Astrocyte of the cerebellum (primary cell): ENCODE measurements at regions not wholly inside any gene's neighbourhood (a gene's known extent, or its start where the extent isn't known, plus 50 kb on each side); places are given as distances from the start of the nearest gene placed in this dataset.

Source experiments
- DNase-seq: peaks from one replicate; pipeline ENCODE4 v3.0.0-alpha.2; 2011; ENCODE audit warnings: low read depth
- H3K4me3 ChIP-seq: 2 replicates; pipeline ENCODE4 v1.5.1; 2011; ENCODE audit warnings: mild to moderate bottlenecking, low read depth, low read length, moderate library complexity
- in situ Hi-C: cut with HindIII; loops from 2 replicates; pipeline ENCODE4 v1.10.0; 2017; ENCODE audit warnings: low sequenced_read_pairs
- TF ChIP-seq, protein P1 (sequence below): IDR thresholded peaks from 2 replicates; pipeline ENCODE4 v1.5.1; 2012; ENCODE audit warnings: low read length, low read depth, moderate library complexity, mild to moderate bottlenecking; ENCODE audit errors: missing control alignments

DNA sequence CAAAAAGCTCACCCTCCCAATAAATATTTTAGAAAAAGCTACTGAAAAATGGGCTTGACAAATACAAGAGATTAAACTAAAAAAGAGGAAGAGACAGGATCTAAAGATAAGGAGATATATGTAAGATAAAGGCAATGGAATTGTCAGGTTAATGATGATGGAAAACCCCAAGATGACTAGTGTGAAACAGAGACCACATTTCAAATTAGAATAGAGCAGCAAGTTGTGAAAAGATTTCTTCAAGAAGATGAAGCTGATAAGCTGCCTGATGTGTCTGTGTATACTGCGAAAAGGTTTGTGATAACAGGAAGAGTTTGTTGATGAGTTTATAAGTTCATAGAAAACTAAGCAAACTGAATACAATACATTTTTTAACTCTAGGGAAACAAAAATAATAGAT, 840.1 kb upstream of the SLITRK5 start:
- DNase-seq, result no peak
- in situ Hi-C loops, result no loop called here
- TF ChIP-seq, protein P1, sequence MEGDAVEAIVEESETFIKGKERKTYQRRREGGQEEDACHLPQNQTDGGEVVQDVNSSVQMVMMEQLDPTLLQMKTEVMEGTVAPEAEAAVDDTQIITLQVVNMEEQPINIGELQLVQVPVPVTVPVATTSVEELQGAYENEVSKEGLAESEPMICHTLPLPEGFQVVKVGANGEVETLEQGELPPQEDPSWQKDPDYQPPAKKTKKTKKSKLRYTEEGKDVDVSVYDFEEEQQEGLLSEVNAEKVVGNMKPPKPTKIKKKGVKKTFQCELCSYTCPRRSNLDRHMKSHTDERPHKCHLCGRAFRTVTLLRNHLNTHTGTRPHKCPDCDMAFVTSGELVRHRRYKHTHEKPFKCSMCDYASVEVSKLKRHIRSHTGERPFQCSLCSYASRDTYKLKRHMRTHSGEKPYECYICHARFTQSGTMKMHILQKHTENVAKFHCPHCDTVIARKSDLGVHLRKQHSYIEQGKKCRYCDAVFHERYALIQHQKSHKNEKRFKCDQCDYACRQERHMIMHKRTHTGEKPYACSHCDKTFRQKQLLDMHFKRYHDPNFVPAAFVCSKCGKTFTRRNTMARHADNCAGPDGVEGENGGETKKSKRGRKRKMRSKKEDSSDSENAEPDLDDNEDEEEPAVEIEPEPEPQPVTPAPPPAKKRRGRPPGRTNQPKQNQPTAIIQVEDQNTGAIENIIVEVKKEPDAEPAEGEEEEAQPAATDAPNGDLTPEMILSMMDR, result no peak
- no peak overlapping the region for H3K4me3 ChIP-seq

DNA sequence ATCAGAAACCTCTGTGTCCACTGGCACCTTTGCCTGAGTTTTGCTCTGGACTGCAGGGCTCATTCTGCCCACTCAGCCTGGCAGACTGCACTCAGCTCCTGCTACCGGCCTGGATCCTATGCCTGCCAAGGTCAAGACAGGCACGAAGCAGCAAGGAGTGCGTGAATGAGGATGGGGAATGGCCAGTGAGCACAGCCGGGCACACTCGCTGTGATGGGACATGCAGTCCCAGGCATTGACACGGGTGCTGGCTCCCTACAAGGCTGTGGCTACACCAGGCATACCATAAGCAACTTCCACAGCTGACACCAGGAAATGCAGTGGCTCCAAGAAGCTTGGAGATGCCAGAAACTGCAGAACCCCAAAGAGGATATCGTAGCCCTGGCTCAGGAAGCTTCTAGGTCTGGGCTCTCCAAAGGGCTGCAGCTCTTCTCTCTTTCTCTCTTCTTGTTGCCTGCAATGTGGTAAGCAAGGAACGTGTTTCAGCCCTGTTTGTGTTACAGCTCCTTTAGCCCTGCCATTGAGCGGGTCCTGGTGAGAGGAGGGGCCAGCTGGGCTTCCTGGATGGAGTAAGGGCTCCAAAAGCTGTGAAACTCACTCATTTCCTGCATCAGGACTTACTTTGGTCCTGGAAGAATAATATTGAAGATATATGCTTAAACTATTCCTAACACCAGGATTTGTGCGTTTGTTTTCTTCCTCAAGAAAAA, 832.6 kb upstream of the SLITRK5 start:
- in situ Hi-C loops, result no loop called here
- no peak for DNase-seq
- no peak overlapping the region for H3K4me3 ChIP-seq
- TF ChIP-seq, protein P1, result no peak

DNA sequence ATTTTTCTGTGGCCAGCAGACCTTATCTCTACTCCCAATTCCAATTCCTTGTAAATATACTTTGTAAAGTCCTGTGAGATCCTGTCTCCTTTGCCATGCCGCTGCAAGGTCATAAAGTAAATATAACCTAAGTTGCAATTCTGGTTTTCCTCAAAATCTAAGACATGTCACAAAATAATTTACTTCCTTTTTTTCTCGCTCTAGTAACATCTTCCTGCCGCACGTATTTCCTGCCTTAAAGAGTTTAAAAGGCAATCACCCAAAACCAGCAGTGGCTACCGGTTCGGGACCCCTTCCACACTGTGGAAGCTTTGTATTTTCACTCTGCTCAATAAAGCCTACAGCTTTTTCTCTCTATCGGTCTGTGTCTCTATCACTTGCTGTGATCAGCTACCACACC, 832.0 kb upstream of the SLITRK5 start:
- DNase-seq, result no peak
- in situ Hi-C loops, result no loop called here
- TF ChIP-seq, protein P1, result no peak
- H3K4me3 ChIP-seq, result no peak overlapping the region

DNA sequence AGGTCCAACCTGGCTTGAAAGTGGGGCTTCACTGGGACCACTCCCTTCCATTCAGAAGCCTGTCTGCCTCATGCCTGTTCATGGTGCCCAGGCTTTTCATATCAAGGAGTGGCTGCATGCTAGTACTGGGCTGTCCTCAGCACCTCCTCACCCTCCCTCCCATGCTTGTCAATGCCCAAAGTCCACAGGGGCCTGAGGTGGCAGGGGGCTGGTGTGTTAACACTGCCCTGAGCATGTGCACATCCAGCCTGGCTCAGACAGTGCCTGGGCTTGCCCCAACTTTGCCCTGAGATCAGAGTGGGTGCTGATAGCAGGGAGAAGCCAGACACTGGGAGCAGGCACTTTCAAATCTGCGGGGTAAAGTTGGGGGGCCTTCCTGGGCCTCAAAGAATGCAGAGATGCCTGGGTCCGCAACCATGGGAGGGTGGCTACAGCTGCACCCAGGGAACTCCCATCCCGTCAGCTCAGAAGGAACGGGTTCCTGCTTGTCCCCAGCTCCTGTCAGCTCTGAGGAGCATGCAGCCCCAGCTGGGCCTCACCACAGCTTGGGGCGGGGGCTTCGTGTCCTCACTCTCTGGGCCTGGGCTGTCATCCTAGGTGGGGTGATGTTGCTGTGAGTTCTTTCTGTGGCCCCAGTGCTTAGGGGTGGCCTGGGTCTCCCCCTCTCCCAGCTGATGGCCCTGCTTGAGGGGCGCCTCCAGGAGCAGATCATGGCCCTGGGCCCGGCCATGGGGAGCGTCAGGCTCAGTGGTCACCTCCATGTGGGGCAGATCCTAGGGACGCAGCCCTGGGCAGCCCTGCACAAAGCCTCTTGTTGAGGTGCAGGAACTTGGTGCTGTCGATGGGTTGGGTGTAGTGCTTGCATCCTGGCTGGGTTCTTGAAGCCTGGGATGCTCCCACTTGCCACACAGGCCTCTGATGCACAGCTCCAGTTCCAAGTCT, 830.6 kb upstream of the SLITRK5 start:
- TF ChIP-seq, protein P1, result no peak
- no peak for DNase-seq
- in situ Hi-C loops, result no loop called here
- no peak overlapping the region for H3K4me3 ChIP-seq

DNA sequence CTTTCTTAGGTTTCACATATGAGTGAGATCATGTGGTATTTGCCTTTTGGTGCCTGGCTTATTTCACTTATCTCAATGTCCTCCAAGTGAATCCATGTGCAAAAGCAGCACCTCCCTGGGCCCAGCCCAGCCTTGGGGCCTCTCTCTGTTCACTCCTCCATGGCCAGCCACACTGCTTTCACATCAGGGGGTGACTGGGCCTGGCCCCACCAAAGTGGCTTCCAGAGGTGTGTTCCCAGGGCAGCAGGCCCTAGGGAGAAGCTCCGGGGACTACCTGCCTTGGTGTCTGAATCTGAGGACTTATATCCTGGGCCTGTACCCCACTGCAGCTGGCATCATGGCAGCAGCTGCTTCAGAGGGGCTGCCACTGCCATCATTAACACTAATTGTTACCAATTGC, 829.9 kb upstream of the SLITRK5 start:
- DNase-seq, result no peak
- no peak overlapping the region for H3K4me3 ChIP-seq
- TF ChIP-seq, protein P1, result no peak
- in situ Hi-C loops, result no loop called here

DNA sequence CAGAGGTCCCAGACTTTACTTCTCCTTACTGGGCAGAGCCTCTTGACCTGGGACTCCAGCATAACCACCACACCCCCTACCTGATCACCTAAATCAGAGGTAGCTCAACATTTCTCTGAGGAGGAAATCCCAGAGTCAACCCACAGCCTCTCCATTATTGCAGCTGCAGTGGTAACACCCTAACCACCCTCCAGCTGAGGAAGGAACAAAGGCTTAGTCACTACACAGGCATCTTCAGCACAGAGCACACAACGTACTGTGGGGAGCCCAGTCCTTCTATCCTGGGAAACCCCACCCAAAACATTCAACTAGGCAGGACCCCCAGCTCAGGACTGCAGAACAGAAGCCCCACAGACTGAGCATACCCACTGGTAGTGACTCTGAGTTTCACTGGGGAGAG, 824.7 kb upstream of the SLITRK5 start:
- no peak overlapping the region for H3K4me3 ChIP-seq
- no peak for DNase-seq
- TF ChIP-seq, protein P1, result no peak
- in situ Hi-C loops, result no loop called here
